ENCODE measurements at regions not wholly inside any gene's neighbourhood (a gene's known extent, or its start where the extent isn't known, plus 50 kb on each side); places are given as distances from the start of the nearest gene placed in this dataset.
"Not testable (repeated sequence)": the region's sequence is repeated elsewhere in the genome, so short reads cannot be mapped to it uniquely, and the experiment has no call there.

DNA sequence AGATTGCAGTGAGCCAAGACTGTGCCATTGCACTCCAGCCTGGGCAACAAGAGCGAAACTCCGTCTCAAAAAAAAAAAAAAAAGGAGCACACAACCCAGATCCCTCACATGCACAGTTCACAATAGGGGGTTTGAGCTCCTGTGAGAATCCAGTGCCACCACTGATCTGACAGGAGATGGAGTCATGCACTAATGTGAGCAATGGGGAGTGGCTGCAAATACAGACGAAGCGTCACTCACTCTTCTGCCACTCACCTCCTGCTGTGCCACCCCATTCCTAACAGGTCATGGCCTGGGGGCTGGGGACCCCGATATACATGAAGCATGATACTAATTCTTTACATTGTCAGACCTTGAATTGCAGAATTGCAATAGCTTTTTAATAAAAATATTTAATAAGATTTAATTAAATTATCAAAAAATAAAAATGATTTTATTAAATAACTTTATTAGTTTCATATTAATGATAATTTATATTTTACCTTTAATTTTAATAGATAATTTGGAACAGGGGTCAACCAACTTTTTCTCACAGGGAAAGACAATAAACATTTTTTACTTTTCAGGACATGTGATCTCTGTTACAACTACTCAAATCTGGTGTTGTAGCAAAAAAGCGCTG lies 171.4 kb downstream of the COPRS start:
- peak in 1 of 10 donors; percentile 45 for DNase-seq
- intact Hi-C loops (cut with DNase I): no loop called here

DNA sequence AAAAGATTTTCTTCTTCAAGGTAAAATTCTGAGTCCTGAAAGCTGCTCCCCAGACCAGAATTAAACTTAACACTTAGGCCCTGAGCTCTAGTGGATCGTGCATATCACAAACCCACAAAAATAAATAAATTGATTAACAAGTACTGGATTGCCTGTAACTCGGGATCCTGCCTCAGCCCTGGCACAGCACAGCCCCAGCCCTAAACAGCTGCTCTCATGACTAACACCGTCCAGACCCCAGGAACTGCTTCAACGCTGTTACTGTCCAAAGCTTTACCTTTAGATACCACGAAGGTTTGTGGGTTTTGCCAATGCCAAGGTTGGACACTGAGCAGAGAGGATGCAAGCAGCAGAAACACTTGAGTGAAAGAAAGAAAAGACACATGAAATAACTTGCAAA lies 172.5 kb downstream of the COPRS start:
- intact Hi-C loops (cut with DNase I): no loop called here
- peak in 1 of 10 donors; percentile 46 for DNase-seq

DNA sequence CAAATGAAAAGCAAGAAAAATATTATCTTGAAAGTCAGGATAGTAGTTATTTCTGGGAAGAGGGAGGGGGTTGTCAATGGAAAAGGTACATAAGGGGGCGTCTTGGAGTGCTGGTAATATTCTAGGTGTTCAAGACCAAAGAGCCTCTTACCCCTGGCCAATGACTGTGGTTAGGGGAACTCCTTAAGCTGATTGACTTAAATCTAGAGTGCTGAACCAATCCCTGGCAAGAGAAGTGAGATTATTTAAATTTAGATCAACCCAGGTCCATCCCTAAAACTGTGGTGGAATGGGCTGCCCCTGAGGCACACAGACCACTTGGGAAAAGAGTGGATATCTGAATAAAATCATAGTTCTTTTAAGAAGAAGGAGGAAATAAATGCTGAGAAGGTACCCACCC lies 174.1 kb downstream of the COPRS start:
- intact Hi-C loops (cut with DNase I): no loop called here

DNA sequence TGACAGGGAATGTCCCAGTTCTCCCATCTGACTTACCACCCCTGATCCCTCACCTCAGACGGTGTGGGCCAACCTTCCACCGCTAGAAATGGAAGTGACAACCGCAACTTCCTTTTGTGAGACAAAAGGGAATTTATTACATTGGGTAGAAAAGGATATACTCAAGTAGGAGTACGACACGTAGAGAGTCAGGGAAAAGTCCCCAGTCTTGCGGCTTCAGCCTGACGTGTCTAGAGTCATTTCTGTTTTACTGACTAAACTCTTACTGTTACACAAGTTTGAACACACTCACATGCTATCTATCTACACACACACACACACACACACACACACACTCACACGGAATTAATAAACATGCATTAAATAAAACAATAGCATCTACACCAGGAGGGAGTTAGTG lies 178.9 kb downstream of the COPRS start:
- DNase-seq: peak in 1 of 10 donors; percentile 19
- intact Hi-C loops (cut with DNase I): no loop called here

More for the DNA sequence above, 174.1 kb downstream of the COPRS start:
- DNase-seq: peak in 1 of 10 donors; percentile 8

- no peak for DNase-seq
- intact Hi-C loops (cut with DNase I): no loop called here
Measured at GRCh38 chr17:31679667-31680066, 179.4 kb downstream of the COPRS start.

GRCh38 chr17:31678431-31678830 lies 180.6 kb downstream of the COPRS start:
- intact Hi-C loops (cut with DNase I): no loop called here
- DNase-seq: peak in 2 of 10 donors; percentile 35 to 43

GRCh38 chr17:31677681-31678080 lies 181.4 kb downstream of the COPRS start:
- DNase-seq: peak in 1 of 10 donors; percentile 62
- intact Hi-C loops (cut with DNase I): no loop called here

- DNase-seq: peak in 2 of 10 donors; percentile 11 to 39
- intact Hi-C loops (cut with DNase I): no loop called here
Measured at GRCh38 chr17:31677036-31677435, 182.0 kb downstream of the COPRS start.

- intact Hi-C loops (cut with DNase I); DNase-seq: not testable (repeated sequence)
Measured at GRCh38 chr17:31675392-31675791, 183.7 kb downstream of the COPRS start.

DNA sequence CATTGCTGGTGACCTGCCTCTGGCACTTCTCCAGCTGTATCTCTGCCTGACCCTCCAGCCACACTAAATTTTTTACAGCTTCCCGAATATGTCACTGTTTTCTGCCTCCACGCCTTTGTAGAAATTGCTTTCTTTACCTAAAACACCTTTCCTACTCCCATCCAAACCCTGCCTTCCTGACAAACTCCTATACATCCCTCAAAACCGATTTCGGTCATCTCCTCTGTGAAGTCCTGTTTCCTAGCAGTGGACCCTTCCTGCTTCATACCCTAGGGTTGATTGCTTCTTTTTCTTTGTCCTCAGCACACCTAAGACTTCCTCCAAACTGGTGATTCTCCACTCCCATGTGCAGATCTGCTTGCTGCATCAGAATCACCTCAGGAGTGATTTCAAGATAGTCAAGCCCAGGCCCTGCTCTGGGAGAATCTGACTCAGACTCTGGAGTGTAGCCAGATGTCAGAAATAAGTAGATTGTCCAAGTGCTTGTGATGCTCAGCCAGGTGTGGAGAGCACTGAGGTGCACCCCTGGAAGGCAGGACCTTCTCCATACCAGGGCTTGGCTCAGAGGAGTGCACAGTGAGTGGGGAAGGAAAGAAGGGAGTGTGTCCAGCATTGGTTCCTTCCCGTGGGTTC lies 184.2 kb downstream of the COPRS start:
- peak in 2 of 10 donors; percentile 12 to 29 for DNase-seq
- intact Hi-C loops (cut with DNase I): no loop called here

DNA sequence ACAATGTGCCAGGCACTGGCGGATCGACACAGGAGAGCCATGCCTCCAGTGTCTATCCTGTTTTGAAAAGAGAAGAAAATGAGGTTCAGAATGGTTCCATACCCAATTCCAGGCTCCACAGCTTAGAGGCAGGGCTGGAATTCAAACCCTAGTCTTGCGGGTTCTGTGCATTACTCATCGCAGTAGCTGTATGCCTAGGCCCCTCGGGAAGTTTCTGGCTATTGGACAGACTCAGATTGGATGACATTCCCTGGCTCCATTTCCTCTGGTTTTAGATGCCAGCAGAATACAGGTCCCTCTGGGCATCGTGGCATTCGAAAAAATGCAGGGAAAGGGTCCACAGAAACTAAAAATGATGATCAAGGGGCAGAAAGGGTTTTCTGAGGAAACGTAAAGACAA lies 184.7 kb downstream of the COPRS start:
- peak in 1 of 10 donors; percentile 8 for DNase-seq
- intact Hi-C loops (cut with DNase I): no loop called here

DNA sequence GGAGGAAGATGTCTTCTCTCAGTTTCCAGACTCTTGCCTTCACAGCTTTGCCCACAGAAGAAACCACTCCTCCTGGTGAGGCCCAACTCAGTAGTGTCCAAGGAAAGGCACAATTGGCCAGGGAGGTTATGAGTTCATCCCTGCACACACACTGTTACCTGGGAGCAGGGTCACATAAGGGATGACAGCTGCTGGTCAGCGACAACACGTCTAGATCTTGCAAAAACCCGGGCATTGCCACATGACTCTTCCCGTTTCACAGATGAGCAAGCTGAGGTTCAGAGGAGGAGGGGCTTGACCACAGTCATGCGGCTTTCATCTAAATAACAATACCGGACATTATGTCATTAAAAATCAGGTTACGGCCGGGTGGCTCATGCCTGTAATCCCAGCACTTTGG lies 186.0 kb downstream of the COPRS start:
- intact Hi-C loops (cut with DNase I): no loop called here

GRCh38 chr17:31672161-31672819 lies 186.8 kb downstream of the COPRS start:
- DNase-seq: peak in 1 of 10 donors; percentile 24
- intact Hi-C loops (cut with DNase I): no loop called here

More for the DNA sequence above, 186.0 kb downstream of the COPRS start:
- peak in 1 of 10 donors; percentile 22 for DNase-seq

- intact Hi-C loops (cut with DNase I): no loop called here
- DNase-seq: no peak
Measured at GRCh38 chr17:31663576-31663975, 195.5 kb downstream of the COPRS start.

- DNase-seq: no peak
- intact Hi-C loops (cut with DNase I): no loop called here
Measured at GRCh38 chr17:31660684-31661083, 198.4 kb downstream of the COPRS start.

GRCh38 chr17:31657876-31658275 lies 201.2 kb downstream of the COPRS start:
- peak in 1 of 10 donors; percentile 37 for DNase-seq
- intact Hi-C loops (cut with DNase I): no loop called here

DNA sequence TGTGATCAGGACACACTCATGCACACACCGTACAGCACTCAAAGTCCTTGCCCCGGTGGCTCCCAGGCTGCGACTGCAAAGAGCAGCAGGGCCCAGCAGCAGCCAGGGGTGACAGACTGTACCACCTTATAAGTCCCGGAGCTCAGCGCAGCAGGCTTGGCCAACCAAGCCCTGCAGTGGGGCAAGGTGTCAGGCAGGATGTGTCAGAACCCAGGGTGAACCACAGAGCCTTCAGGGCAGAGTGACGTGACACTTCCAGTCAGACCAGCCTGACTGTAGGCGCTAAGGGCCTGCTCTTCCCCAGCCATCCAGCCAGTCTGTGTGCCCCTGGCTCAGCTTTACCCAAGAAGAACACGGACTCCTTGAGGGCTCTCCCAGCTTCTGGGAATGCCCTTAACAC lies 204.1 kb downstream of the COPRS start:
- DNase-seq: no peak
- intact Hi-C loops (cut with DNase I): no loop called here

DNA sequence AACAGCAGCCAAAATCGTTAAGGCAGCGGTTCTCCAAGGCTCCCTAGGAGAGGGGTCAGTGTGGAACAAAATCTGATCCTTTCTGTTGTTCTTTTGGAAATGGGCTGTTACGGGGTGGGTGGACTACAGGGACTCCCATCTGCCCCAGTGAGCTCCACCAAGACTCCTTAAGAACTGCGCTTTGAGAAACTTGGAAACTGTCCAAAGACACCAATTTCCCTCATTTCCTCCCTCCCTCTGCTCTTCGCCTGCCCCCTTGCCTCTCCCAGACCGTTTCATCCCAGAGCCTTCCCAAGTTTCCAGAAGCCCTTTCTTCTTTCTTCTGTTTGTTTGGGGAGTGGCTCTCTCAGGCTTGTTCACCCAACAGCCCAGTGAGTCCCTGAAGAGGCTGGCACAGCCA lies 205.4 kb downstream of the COPRS start:
- intact Hi-C loops (cut with DNase I): no loop called here
- no peak for DNase-seq

DNA sequence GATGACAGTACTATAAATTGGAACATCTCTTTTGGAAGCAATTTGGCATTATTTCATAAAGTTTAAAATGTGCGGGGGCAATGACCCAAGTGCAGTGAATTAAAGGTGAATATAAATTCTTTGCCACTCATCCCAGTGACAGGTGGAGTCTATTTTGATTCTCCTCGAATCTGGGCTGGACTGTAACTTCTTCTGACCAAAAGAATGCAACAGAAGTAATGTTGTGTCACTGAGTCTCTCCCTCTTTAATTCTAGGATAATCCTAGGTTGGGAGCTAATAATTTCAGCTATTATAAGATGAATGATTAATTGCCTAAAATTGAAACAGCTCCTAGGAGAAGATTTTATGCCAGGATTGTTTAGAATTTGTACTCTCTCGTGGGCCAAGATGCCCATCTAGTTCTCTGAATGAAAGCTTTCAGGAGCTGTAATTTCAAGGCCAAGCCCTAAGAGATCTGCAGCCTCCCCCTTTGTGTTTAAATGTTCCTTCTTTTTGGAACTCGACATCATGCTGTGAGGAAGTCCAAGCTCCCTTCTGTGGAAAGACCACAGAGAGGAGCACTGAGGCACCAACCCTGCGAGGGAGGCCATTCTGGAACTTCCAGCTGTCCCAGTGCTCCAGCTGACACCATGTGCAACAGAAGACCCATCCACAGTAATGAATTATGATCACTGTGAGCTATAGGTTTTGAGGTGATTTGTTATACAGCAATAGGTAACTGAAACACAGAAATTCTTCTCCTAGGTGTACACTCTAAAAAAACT lies 208.1 kb downstream of the COPRS start:
- intact Hi-C loops (cut with DNase I): no loop called here
- no peak for DNase-seq

DNA sequence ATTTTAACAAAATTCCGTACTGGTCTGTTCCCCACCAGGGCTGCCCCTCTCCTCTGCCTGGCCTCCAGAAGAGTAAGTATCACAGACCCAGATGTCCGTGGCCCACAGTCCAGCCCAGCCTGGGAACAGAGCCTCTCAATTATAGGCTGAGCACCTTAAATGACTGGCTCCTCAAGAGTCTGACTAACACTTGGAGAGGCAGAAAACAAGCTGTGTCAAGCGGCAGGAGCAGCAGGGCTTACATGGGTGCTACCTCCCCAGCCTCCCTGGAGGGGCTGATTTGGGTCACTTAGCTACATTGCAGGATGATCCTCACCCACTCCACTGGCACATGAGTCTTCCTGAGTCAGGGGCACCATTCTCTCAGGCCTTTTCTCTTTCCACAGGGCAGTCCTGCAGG lies 209.7 kb downstream of the COPRS start:
- intact Hi-C loops (cut with DNase I): no loop called here
- DNase-seq: no peak

GRCh38 chr17:31647661-31648060 lies 211.4 kb downstream of the COPRS start:
- intact Hi-C loops (cut with DNase I): no loop called here
- no peak for DNase-seq
